Panc1 (cell line): ENCODE measurements at regions not wholly inside any gene's neighbourhood (a gene's known extent, or its start where the extent isn't known, plus 50 kb on each side); places are given as distances from the start of the nearest gene placed in this dataset.

ENCODE experiments used
- CTCF ChIP-seq: fragments of 450-650 bp; IDR thresholded peaks from 2 replicates; pipeline ENCODE4 v1.5.1; 2017; ENCODE audit warnings: mild to moderate bottlenecking
- POLR2AphosphoS5 ChIP-seq: IDR thresholded peaks from 2 replicates; pipeline ENCODE4 v1.6.1; 2012; ENCODE audit warnings: mild to moderate bottlenecking, low read depth, low read length, moderate library complexity
- SIN3A ChIP-seq: IDR thresholded peaks from 2 replicates; pipeline ENCODE4 v1.6.1; 2012; ENCODE audit warnings: low read depth, mild to moderate bottlenecking, low read length, moderate library complexity, borderline replicate concordance; ENCODE audit not compliant: insufficient read depth

DNA sequence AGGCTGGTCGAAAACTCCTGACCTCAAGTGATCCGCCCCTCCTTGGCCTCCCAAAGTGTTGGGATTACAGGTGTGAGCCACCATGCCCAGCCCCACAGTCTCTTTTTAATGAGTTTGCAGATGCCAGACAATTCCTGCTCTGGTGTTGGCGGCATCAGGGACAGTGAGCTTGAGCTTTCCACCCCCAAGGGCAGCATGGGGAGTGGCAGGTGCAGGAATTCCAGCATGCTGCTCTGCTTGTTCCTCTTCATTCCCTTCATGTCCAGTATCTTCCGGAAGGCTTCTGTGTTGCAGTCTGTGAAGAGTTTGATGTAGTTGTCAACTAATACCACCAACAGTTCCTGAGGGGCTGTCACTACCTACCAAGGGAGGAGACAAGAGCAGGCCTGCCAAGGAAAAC, 137.3 kb downstream of the SS18 start:
- TF ChIP-seq CTCF (no peak), POLR2AphosphoS5 (no peak), SIN3A (no peak)
